Cardiac septum (tissue), 1 donor: ENCODE measurements at regions not wholly inside any gene's neighbourhood (a gene's known extent, or its start where the extent isn't known, plus 50 kb on each side); places are given as distances from the start of the nearest gene placed in this dataset.
"Not testable (repeated sequence)": the region's sequence is repeated elsewhere in the genome, so short reads cannot be mapped to it uniquely, and the experiment has no call there.

ENCODE experiments used
- DNase-seq: peaks from one replicate; pipeline ENCODE4 v3.0.0-alpha.2; 2020; ENCODE audit warnings: low spot score
- intact Hi-C: fragments of 100-400 bp; cut with DNase I; formaldehyde crosslinking; loops from one replicate; pipeline ENCODE4 v1.14.0; 2022
- donor health status: DM: no; HTN: no; CAD: no.

- intact Hi-C loops, DNase-seq: not testable (repeated sequence)
These were observed 106.0 kb downstream of the SPATA18 start for GRCh38 chr4:52157071-52157470.

GRCh38 chr4:52157641-52158316, 106.7 kb downstream of the SPATA18 start:
- intact Hi-C loops = no loop called here
- no peak for DNase-seq

GRCh38 chr4:52160859-52161258, 109.8 kb downstream of the SPATA18 start:
- DNase-seq = no peak

GRCh38 chr4:52164116-52164515, 113.0 kb downstream of the SPATA18 start:
- intact Hi-C loops = no loop called here
- no peak for DNase-seq

More at GRCh38 chr4:52160859-52161258, 109.8 kb downstream of the SPATA18 start:
- intact Hi-C loops = no loop called here

GRCh38 chr4:52172166-52172565, 121.1 kb downstream of the SPATA18 start:
- intact Hi-C loops = no loop called here
- DNase-seq = no peak

- DNase-seq = no peak
- intact Hi-C loops = no loop called here
These were observed 122.5 kb downstream of the SPATA18 start for GRCh38 chr4:52173470-52174045.

GRCh38 chr4:52187603-52188002, 136.5 kb downstream of the SPATA18 start:
- no peak for DNase-seq

GRCh38 chr4:52192001-52192400, 140.9 kb downstream of the SPATA18 start:
- DNase-seq = no peak
- intact Hi-C loops = no loop called here

More at GRCh38 chr4:52187603-52188002, 136.5 kb downstream of the SPATA18 start:
- intact Hi-C loops = no loop called here

- intact Hi-C loops = no loop called here
- no peak for DNase-seq
These were observed 141.6 kb downstream of the SPATA18 start for GRCh38 chr4:52192721-52193135.

GRCh38 chr4:52195869-52196268, 144.8 kb downstream of the SPATA18 start:
- intact Hi-C loops = no loop called here
- DNase-seq = no peak

GRCh38 chr4:52196606-52197130, 145.6 kb downstream of the SPATA18 start:
- DNase-seq = no peak
- intact Hi-C loops = no loop called here

- DNase-seq = no peak
- intact Hi-C loops = no loop called here
These were observed 146.2 kb downstream of the SPATA18 start for GRCh38 chr4:52197306-52197705.

GRCh38 chr4:52198294-52198693, 147.2 kb downstream of the SPATA18 start:
- intact Hi-C loops = no loop called here
- no peak for DNase-seq

- intact Hi-C loops = no loop called here
- no peak for DNase-seq
These were observed 148.7 kb downstream of the SPATA18 start for GRCh38 chr4:52199574-52200338.

- DNase-seq = no peak
- intact Hi-C loops = no loop called here
These were observed 149.2 kb downstream of the SPATA18 start for GRCh38 chr4:52200339-52200725.

- intact Hi-C loops = no loop called here
- no peak for DNase-seq
These were observed 150.6 kb downstream of the SPATA18 start for GRCh38 chr4:52201715-52202114.

- intact Hi-C loops = no loop called here
- DNase-seq = no peak
These were observed 151.2 kb downstream of the SPATA18 start for GRCh38 chr4:52202251-52202779.

GRCh38 chr4:52202931-52203330, 151.8 kb downstream of the SPATA18 start:
- intact Hi-C loops = no loop called here
- DNase-seq = no peak

GRCh38 chr4:52203351-52203750, 152.2 kb downstream of the SPATA18 start:
- intact Hi-C loops = no loop called here
- no peak for DNase-seq

GRCh38 chr4:52204921-52205320, 153.8 kb downstream of the SPATA18 start:
- intact Hi-C loops = no loop called here

More at GRCh38 chr4:52204921-52205320, 153.8 kb downstream of the SPATA18 start:
- no peak for DNase-seq
